OCI-LY1 (cell line): ENCODE measurements at regions not wholly inside any gene's neighbourhood (a gene's known extent, or its start where the extent isn't known, plus 50 kb on each side); places are given as distances from the start of the nearest gene placed in this dataset.

Experiments
- H2AFZ ChIP-seq: fragments of 200-600 bp; sonication (generic), shearing (Covaris generic); 2 replicates; pipeline ENCODE4 v1.6.0; 2014; ENCODE audit warnings: antibody characterized with exemption, mild to moderate bottlenecking, low read length
- H3F3A ChIP-seq: fragments of 200-600 bp; sonication (generic), shearing (Covaris generic); 2 replicates; pipeline ENCODE4 v1.6.0; 2014; ENCODE audit warnings: mild to moderate bottlenecking, antibody characterized with exemption, low read length, moderate library complexity; ENCODE audit not compliant: insufficient read depth
- H3K27ac ChIP-seq: fragments of 200-600 bp; sonication (generic); 2 replicates; pipeline ENCODE4 v1.5.1; 2014; ENCODE audit warnings: low read length, mixed run types, mild to moderate bottlenecking, low read depth; ENCODE audit not compliant: poor library complexity, severe bottlenecking
- H3K27me3 ChIP-seq: fragments of 200-600 bp; sonication (generic); 2 replicates; pipeline ENCODE4 v1.6.0; 2014; ENCODE audit warnings: antibody characterized with exemption, mild to moderate bottlenecking, low read length, moderate library complexity; ENCODE audit not compliant: insufficient read depth
- H3K36me3 ChIP-seq: fragments of 200-600 bp; sonication (generic); 2 replicates; pipeline ENCODE4 v1.6.1; 2014; ENCODE audit warnings: mild to moderate bottlenecking, antibody characterized with exemption, low read length, moderate library complexity, mixed read lengths; ENCODE audit not compliant: insufficient read depth
- H3K4me1 ChIP-seq: fragments of 200-600 bp; sonication (generic); 2 replicates; pipeline ENCODE4 v1.5.1; 2014; ENCODE audit warnings: mild to moderate bottlenecking, low read length, moderate library complexity; ENCODE audit not compliant: insufficient read depth, severe bottlenecking
- H3K4me2 ChIP-seq: fragments of 200-600 bp; sonication (generic), shearing (Covaris generic); 2 replicates; pipeline ENCODE4 v1.6.1; 2014; ENCODE audit warnings: low read length
- H3K4me3 ChIP-seq: fragments of 200-600 bp; sonication (generic); 2 replicates; pipeline ENCODE4 v1.5.1; 2014; ENCODE audit warnings: low read length, low read depth, mild to moderate bottlenecking, mixed read lengths; ENCODE audit not compliant: poor library complexity, severe bottlenecking
- H3K79me2 ChIP-seq: fragments of 200-600 bp; shearing (Covaris generic); 2 replicates; pipeline ENCODE4 v1.6.1; 2016; ENCODE audit warnings: mixed run types, low read length, mixed read lengths; ENCODE audit not compliant: insufficient read depth
- H3K9ac ChIP-seq: fragments of 200-600 bp; sonication (generic), shearing (Covaris generic); 2 replicates; pipeline ENCODE4 v1.6.1; 2014; ENCODE audit warnings: mild to moderate bottlenecking, low read length, mixed read lengths
- H3K9me2 ChIP-seq: fragments of 200-600 bp; sonication (generic), shearing (Covaris generic); 2 replicates; pipeline ENCODE4 v1.6.1; 2014; ENCODE audit warnings: low read depth, mild to moderate bottlenecking, low read length, mixed read lengths
- H3K9me3 ChIP-seq: fragments of 200-600 bp; shearing (Covaris generic); 2 replicates; pipeline ENCODE4 v1.6.1; 2014; ENCODE audit warnings: low read length, mixed read lengths
- H4K20me1 ChIP-seq: fragments of 200-600 bp; sonication (generic), shearing (Covaris generic); 2 replicates; pipeline ENCODE4 v1.6.0; 2016; ENCODE audit warnings: mild to moderate bottlenecking, low read length; ENCODE audit not compliant: insufficient read depth
- CTCF ChIP-seq: fragments of 200-600 bp; sonication (generic), shearing (Covaris generic); IDR thresholded peaks from 2 replicates; pipeline ENCODE4 v1.5.1; 2017; ENCODE audit warnings: mild to moderate bottlenecking, antibody characterized with exemption, low read length, moderate library complexity, mixed read lengths
- EZH2 ChIP-seq: fragments of 200-600 bp; sonication (generic), shearing (Covaris generic); IDR thresholded peaks from 2 replicates; pipeline ENCODE4 v1.8.0; 2017; ENCODE audit warnings: borderline replicate concordance, mixed run types, mild to moderate bottlenecking, antibody characterized with exemption, low read length, moderate library complexity, mixed read lengths

GRCh38 chr7:22578007-22578733, 78.2 kb upstream of the STEAP1B start:
- Histone ChIP-seq H3K4me3 (no peak overlapping the region), H4K20me1 (no peaks in the 10 kb centered on the region), H2AFZ (no peak overlapping the region), H3F3A (no peaks in the 10 kb centered on the region), H3K9ac (no peak overlapping the region), H3K36me3 (no peaks in the 10 kb centered on the region), H3K4me1 (no peaks in the 10 kb centered on the region), H3K27me3 (no peaks in the 10 kb centered on the region), H3K79me2 (no peaks in the 10 kb centered on the region), H3K9me2 (no peaks in the 10 kb centered on the region), H3K9me3 (no peaks in the 10 kb centered on the region), H3K27ac (no peak overlapping the region), H3K4me2 (no peak overlapping the region)
- TF ChIP-seq CTCF (no peak), EZH2 (no peak)

- no peak overlapping the region for H3K4me2 ChIP-seq
- H2AFZ ChIP-seq = no peak overlapping the region
- H3K9ac ChIP-seq = no peak overlapping the region
- TF ChIP-seq EZH2 = no peak
- H3K27ac ChIP-seq = no peak overlapping the region
- no peaks in the 10 kb centered on the region for H3F3A ChIP-seq
- H3K9me2 ChIP-seq = no peaks in the 10 kb centered on the region
- no peak overlapping the region for H3K4me3 ChIP-seq
- H3K4me1 ChIP-seq = no peaks in the 10 kb centered on the region
- H3K27me3 ChIP-seq = no peaks in the 10 kb centered on the region
- H3K79me2 ChIP-seq = no peaks in the 10 kb centered on the region
- no peaks in the 10 kb centered on the region for H3K9me3 ChIP-seq
- H4K20me1 ChIP-seq = no peaks in the 10 kb centered on the region
- H3K36me3 ChIP-seq = no peaks in the 10 kb centered on the region
These were observed 77.5 kb upstream of the STEAP1B start for GRCh38 chr7:22577470-22578001.

- Histone ChIP-seq H3K4me2 (no peak overlapping the region), H4K20me1 (no peaks in the 10 kb centered on the region), H3K4me3 (no peak overlapping the region), H3K4me1 (no peaks in the 10 kb centered on the region), H3F3A (no peaks in the 10 kb centered on the region), H3K27ac (no peak overlapping the region), H3K79me2 (no peaks in the 10 kb centered on the region), H3K9me3 (no peaks in the 10 kb centered on the region), H3K9ac (no peak overlapping the region), H3K36me3 (no peaks in the 10 kb centered on the region), H3K9me2 (no peaks in the 10 kb centered on the region), H2AFZ (no peak overlapping the region), H3K27me3 (no peaks in the 10 kb centered on the region)
- no peak for TF ChIP-seq EZH2
- TF ChIP-seq CTCF = no peak
These were observed 76.9 kb upstream of the STEAP1B start for GRCh38 chr7:22576612-22577469.
